GM18505 (cell line): ENCODE measurements at regions not wholly inside any gene's neighbourhood (a gene's known extent, or its start where the extent isn't known, plus 50 kb on each side); places are given as distances from the start of the nearest gene placed in this dataset.
"Not testable (repeated sequence)": the region's sequence is repeated elsewhere in the genome, so short reads cannot be mapped to it uniquely, and the experiment has no call there.

Experiments
- ATAC-seq: cut with Tn5 transposase; IDR thresholded peaks from one replicate; pipeline ENCODE4 v1.9.1; 2021; ENCODE audit not compliant: unreplicated experiment
- POLR2A ChIP-seq: IDR thresholded peaks from 4 replicates; pipeline ENCODE4 v1.6.1; 2011; ENCODE audit warnings: borderline replicate concordance; ENCODE audit not compliant: insufficient read depth, insufficient read length; ENCODE audit errors: extremely low read depth

- ATAC-seq, result no peak
- no peak for TF ChIP-seq POLR2A
These were observed 442.5 kb downstream of the SPATA31D1 start for GRCh38 chr9:82431121-82431520.

GRCh38 chr9:82433290-82433931, 444.8 kb downstream of the SPATA31D1 start:
- ATAC-seq, result not testable (repeated sequence)

- no peak for ATAC-seq
These were observed 447.9 kb downstream of the SPATA31D1 start for GRCh38 chr9:82436475-82436874.

GRCh38 chr9:82437183-82437582, 448.6 kb downstream of the SPATA31D1 start:
- ATAC-seq, result not testable (repeated sequence)

More at GRCh38 chr9:82436475-82436874, 447.9 kb downstream of the SPATA31D1 start:
- no peak for TF ChIP-seq POLR2A

GRCh38 chr9:82438581-82438980, 450.0 kb downstream of the SPATA31D1 start:
- ATAC-seq, result no peak
- TF ChIP-seq POLR2A, result no peak

- TF ChIP-seq POLR2A, result no peak
- ATAC-seq, result no peak
These were observed 454.7 kb downstream of the SPATA31D1 start for GRCh38 chr9:82443312-82443711.

- no peak for ATAC-seq
- no peak for TF ChIP-seq POLR2A
These were observed 457.0 kb downstream of the SPATA31D1 start for GRCh38 chr9:82445556-82445955.

GRCh38 chr9:82447343-82447742, 458.8 kb downstream of the SPATA31D1 start:
- TF ChIP-seq POLR2A, result no peak
- no peak for ATAC-seq

- ATAC-seq, result no peak
- TF ChIP-seq POLR2A, result no peak
These were observed 461.4 kb downstream of the SPATA31D1 start for GRCh38 chr9:82449986-82450385.

- no peak for TF ChIP-seq POLR2A
- ATAC-seq, result no peak
These were observed 466.1 kb downstream of the SPATA31D1 start for GRCh38 chr9:82454509-82455190.

- no peak for ATAC-seq
- TF ChIP-seq POLR2A, result no peak
These were observed 468.1 kb downstream of the SPATA31D1 start for GRCh38 chr9:82456642-82457041.

GRCh38 chr9:82457298-82457697, 468.7 kb downstream of the SPATA31D1 start:
- no peak for ATAC-seq
- no peak for TF ChIP-seq POLR2A

GRCh38 chr9:82457891-82458290, 469.3 kb downstream of the SPATA31D1 start:
- TF ChIP-seq POLR2A, result no peak
- ATAC-seq, result no peak

GRCh38 chr9:82458296-82458695, 469.7 kb downstream of the SPATA31D1 start:
- no peak for TF ChIP-seq POLR2A
- ATAC-seq, result no peak
